Chondrocyte (in vitro differentiated cells): ENCODE measurements at regions not wholly inside any gene's neighbourhood (a gene's known extent, or its start where the extent isn't known, plus 50 kb on each side); places are given as distances from the start of the nearest gene placed in this dataset.
"Not testable (repeated sequence)": the region's sequence is repeated elsewhere in the genome, so short reads cannot be mapped to it uniquely, and the experiment has no call there.

ENCODE experiments used
- DNase-seq: peaks from one replicate; pipeline ENCODE4 v3.0.0; 2021; ENCODE audit warnings: mixed read lengths, low spot score
- H3K27ac Mint-ChIP-seq: one replicate; pipeline ENCODE4 v1.8.0; 2021; ENCODE audit warnings: mild to moderate bottlenecking, moderate library complexity, mixed read lengths; ENCODE audit not compliant: unreplicated experiment
- H3K27me3 Mint-ChIP-seq: 2 replicates; pipeline ENCODE4 v1.8.0; 2021; ENCODE audit warnings: low read depth, mixed read lengths
- H3K36me3 Mint-ChIP-seq: 2 replicates; pipeline ENCODE4 v1.8.0; 2021; ENCODE audit warnings: low read depth, mixed read lengths
- H3K4me1 Mint-ChIP-seq: 2 replicates; pipeline ENCODE4 v1.8.0; 2021; ENCODE audit warnings: low read depth, mild to moderate bottlenecking, mixed read lengths
- H3K4me3 Mint-ChIP-seq: one replicate; pipeline ENCODE4 v1.8.0; 2021; ENCODE audit warnings: mild to moderate bottlenecking, moderate library complexity, mixed read lengths; ENCODE audit not compliant: unreplicated experiment
- H3K9me3 Mint-ChIP-seq: 2 replicates; pipeline ENCODE4 v1.8.0; 2021; ENCODE audit warnings: low read depth, mixed read lengths
- TF ChIP-seq, protein P1 (sequence below): fragments of 200-600 bp; sonication (generic); IDR thresholded peaks from 2 replicates; pipeline ENCODE4 v1.5.0; 2021; ENCODE audit warnings: antibody characterized with exemption, mild to moderate bottlenecking, moderate library complexity

DNA sequence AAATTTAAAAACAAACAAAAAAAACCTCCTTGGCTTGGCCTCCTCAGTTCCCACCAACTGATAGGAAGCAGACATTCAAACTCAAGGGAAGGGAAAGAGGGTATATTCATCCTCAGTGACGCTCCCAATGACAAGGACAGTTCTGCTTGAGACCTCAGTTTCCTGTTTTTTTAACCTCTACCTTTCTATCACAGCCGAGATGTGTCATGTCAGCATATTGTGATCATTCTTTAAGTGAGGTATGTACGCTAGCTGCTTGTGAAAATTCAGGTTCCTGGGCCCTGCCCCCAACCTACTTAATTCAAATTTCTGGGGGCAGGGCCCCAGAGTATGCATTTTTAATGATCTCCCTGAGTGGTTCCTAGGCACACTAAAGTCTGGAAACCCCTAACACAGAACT lies 611.9 kb upstream of the TBX3 start:
- Mint-ChIP-seq H3K4me3 (no peak overlapping the region), H3K27ac (no peak overlapping the region), H3K4me1 (peaks cover 4% of the 10 kb centered on the region), H3K27me3 (peaks cover 6% of the 10 kb centered on the region), H3K9me3 (no peaks in the 10 kb centered on the region), H3K36me3 (no peaks in the 10 kb centered on the region)
- no peak for DNase-seq
- TF ChIP-seq, protein P1, sequence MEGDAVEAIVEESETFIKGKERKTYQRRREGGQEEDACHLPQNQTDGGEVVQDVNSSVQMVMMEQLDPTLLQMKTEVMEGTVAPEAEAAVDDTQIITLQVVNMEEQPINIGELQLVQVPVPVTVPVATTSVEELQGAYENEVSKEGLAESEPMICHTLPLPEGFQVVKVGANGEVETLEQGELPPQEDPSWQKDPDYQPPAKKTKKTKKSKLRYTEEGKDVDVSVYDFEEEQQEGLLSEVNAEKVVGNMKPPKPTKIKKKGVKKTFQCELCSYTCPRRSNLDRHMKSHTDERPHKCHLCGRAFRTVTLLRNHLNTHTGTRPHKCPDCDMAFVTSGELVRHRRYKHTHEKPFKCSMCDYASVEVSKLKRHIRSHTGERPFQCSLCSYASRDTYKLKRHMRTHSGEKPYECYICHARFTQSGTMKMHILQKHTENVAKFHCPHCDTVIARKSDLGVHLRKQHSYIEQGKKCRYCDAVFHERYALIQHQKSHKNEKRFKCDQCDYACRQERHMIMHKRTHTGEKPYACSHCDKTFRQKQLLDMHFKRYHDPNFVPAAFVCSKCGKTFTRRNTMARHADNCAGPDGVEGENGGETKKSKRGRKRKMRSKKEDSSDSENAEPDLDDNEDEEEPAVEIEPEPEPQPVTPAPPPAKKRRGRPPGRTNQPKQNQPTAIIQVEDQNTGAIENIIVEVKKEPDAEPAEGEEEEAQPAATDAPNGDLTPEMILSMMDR, result no peak

DNA sequence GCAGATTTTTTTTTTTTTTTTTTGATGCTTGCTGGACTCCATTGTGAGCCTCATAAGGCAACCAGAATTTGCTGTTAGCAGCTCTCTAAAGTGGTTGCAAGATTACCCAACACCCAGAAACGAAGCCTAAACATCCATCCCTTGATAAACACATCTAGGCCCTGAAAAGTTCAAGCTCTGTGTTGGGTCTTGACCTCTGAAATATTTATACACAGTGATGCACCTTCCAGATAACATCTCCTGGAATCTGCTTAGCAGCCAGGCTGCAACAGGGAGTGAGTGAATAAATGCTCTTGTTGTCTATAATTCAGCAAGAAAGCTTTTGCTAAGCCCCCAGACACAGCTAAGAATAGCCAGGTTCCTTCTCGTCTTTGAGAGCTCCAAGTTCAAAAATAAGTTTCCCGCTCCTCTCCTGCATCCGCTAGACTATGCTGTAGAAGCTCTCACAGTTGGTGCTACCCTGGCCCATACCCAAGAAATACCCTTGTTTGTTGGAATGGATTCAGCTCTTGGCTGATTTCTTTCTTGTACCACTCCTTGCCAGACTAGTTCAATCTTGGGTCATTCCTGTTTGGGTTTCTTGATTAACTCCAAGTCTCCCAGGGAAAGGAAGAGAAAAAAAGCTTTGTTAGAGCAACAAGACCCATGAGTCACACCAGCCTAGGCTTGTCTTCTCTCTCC lies 610.6 kb upstream of the TBX3 start:
- TF ChIP-seq, protein P1, result no peak
- Mint-ChIP-seq H3K4me3 (no peak overlapping the region), H3K36me3 (no peaks in the 10 kb centered on the region), H3K27ac (no peak overlapping the region), H3K9me3 (no peaks in the 10 kb centered on the region), H3K27me3 (peaks cover 6% of the 10 kb centered on the region), H3K4me1 (peaks cover 4% of the 10 kb centered on the region)
- DNase-seq, result no peak

DNA sequence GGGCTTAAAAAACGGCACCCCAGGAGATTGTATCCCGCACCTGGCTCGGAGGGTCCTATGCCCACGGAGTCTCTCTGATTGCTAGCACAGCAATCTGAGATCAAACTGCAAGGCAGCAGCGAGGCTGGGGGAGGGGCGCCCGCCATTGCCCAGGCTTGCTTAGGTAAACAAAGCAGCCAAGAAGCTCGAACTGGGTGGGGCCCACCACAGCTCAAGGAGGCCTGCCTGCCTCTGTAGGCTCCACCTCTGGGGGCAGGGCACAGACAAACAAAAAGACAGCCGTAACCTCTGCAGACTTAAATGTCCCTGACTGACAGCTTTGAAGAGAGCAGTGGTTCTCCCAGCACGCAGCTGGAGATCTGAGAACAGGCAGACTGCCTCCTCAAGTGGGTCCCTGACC lies 601.5 kb upstream of the TBX3 start:
- not testable (repeated sequence) for H3K9me3 Mint-ChIP-seq, H3K27ac Mint-ChIP-seq, DNase-seq, H3K4me1 Mint-ChIP-seq, H3K36me3 Mint-ChIP-seq, H3K27me3 Mint-ChIP-seq, H3K4me3 Mint-ChIP-seq

DNA sequence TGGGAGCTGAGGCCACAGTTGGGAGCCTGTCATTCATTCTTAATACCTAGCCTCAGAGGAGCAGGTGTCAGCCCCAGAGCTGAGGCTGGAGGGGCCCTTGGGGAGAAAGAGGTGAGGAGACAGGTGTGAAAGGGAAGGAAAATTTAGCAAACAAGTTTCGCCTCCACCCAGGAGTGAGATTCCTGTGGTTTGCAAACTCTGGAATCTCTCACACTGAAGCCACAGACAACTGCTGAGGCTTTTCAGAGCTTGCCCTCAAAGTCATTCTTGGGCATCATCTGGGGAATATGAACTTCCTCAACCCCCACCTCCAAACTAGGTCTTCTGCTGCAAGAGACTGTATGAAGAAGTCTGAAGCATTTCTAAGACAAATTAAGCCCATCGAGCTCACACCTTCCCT lies 589.5 kb upstream of the TBX3 start:
- no peak overlapping the region for H3K27ac Mint-ChIP-seq
- H3K27me3 Mint-ChIP-seq, result peaks cover 9% of the 10 kb centered on the region
- H3K9me3 Mint-ChIP-seq, result no peaks in the 10 kb centered on the region

DNA sequence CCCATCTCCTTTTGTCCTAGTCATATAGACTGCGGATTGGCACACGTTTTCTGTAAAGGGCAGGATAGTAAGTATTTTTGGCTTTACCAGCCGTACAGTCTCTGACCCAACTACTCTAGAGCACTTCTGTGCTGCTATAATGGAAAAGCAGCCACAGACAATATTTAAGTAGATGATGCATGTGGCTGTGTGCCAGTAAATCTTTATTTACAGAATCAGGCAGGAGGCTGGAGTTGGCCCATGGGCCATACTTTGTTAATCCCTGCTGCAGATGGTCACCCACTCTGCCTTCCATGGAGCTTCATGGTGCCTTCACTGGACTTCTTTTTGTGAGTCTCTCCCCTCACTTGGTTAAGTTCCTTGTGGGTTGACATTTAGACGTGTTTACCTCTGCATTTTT lies 584.5 kb upstream of the TBX3 start:
- TF ChIP-seq, protein P1, result no peak
- DNase-seq, result no peak
- H3K36me3 Mint-ChIP-seq, result no peaks in the 10 kb centered on the region
- H3K4me3 Mint-ChIP-seq, result no peak overlapping the region
- no peaks in the 10 kb centered on the region for H3K9me3 Mint-ChIP-seq
- peaks cover 9% of the 10 kb centered on the region for H3K27me3 Mint-ChIP-seq
- H3K4me1 Mint-ChIP-seq, result peaks cover 10% of the 10 kb centered on the region
- H3K27ac Mint-ChIP-seq, result no peak overlapping the region

More for the DNA sequence above, 589.5 kb upstream of the TBX3 start:
- TF ChIP-seq, protein P1, result no peak
- no peaks in the 10 kb centered on the region for H3K4me1 Mint-ChIP-seq
- H3K4me3 Mint-ChIP-seq, result no peak overlapping the region
- DNase-seq, result no peak
- no peaks in the 10 kb centered on the region for H3K36me3 Mint-ChIP-seq

DNA sequence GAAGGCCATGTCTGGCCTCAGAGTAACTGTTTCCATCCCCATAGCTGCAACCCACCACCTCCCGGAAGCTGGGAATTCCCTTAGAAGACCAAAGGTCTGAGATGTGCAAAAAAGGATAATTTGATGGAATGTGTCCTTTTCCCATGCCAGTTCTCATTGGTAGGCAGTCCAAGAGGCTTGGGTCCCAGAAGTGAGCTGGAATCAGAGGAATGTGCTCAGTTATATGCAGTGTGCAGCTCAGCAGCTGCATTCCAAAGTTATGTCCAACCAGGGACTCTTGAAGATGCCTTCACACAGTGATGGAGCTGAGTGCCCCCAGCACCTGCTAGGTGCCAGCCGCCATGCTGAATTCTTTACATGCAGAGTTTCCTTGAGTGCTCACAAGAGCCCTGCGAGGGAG lies 583.9 kb upstream of the TBX3 start:
- Mint-ChIP-seq H3K27ac (peak overlapping the region; percentile 72), H3K4me1 (peaks cover 10% of the 10 kb centered on the region), H3K9me3 (no peaks in the 10 kb centered on the region), H3K4me3 (no peak overlapping the region), H3K36me3 (no peaks in the 10 kb centered on the region), H3K27me3 (peaks cover 9% of the 10 kb centered on the region)
- TF ChIP-seq, protein P1, result no peak
- DNase-seq, result no peak
